ENCODE measurements at regions not wholly inside any gene's neighbourhood (a gene's known extent, or its start where the extent isn't known, plus 50 kb on each side); places are given as distances from the start of the nearest gene placed in this dataset.

GRCh38 chr5:167671176-167671575, 620.3 kb upstream of the WWC1 start:
- no peak for DNase-seq

GRCh38 chr5:167673942-167674341, 617.5 kb upstream of the WWC1 start:
- DNase-seq, result no peak

GRCh38 chr5:167678481-167678880, 613.0 kb upstream of the WWC1 start:
- no peak for DNase-seq

GRCh38 chr5:167684251-167684650, 607.2 kb upstream of the WWC1 start:
- DNase-seq, result no peak

- DNase-seq, result no peak
Measured at GRCh38 chr5:167688341-167689130, 602.9 kb upstream of the WWC1 start.

GRCh38 chr5:167694325-167695147, 596.9 kb upstream of the WWC1 start:
- DNase-seq, result no peak

- no peak for DNase-seq
Measured at GRCh38 chr5:167696558-167697314, 594.7 kb upstream of the WWC1 start.

DNA sequence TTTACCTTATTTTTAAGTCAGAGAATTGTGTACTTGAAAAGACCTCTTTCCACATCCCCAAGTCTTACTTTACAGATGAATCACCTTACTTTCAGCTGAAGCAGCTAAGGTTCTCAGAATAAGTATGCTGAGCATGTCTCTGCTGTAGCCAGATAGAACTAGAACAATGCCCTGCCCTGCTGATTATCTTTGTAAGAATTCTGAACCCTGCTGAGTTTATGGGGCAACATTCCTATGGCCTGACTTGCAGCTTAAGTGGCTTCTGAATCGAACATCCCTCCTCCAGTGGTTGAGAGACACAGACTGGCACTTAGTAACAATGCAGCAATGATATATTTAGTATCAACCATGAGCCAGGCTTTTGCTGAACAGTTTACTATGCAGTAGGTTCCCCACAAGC, 592.0 kb upstream of the WWC1 start:
- DNase-seq, result no peak

DNA sequence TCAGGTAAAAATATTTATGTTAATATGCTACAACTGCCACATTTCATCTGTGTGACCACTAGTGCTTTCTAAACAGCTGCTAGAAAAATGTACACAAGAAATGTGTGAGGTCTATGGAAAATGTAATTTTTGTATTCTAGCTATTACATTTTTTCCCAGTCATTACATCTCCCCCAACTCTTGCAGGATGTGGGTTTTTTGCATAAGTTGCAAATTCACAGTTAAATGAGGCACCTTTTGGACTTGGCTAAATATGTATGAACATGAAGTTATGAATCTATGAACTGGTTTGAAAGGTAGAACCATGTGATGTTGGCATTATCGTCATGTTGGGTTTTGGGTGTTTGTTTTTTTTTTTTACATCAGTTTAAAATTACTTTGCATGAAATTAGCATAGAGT, 590.4 kb upstream of the WWC1 start:
- no peak for DNase-seq

DNA sequence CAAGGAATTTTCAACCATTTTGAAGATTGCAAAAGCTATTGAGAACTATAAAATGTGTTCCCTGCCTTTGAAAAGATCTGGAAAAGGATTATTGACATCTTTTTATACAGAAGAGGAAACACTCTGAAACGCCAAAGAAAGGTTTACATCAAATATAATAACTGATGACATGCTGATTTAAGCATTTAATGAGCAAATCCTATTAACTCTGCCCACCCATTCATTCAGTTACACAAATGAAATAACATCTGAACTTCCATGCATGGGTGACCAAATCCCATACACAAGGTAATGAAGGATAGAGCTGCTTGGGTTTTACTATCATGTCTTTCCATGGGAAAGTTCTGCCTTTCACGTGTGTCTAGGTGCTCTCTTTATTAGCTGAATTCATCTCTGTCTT, 589.4 kb upstream of the WWC1 start:
- DNase-seq, result no peak

GRCh38 chr5:167708449-167708848, 583.0 kb upstream of the WWC1 start:
- no peak for DNase-seq

GRCh38 chr5:167709625-167710024, 581.8 kb upstream of the WWC1 start:
- no peak for DNase-seq

GRCh38 chr5:167710444-167711073, 580.9 kb upstream of the WWC1 start:
- no peak for DNase-seq

- no peak for DNase-seq
Measured at GRCh38 chr5:167712986-167713585, 578.4 kb upstream of the WWC1 start.

GRCh38 chr5:167713896-167714295, 577.5 kb upstream of the WWC1 start:
- DNase-seq, result no peak

GRCh38 chr5:167716126-167716775, 575.2 kb upstream of the WWC1 start:
- DNase-seq, result no peak

DNA sequence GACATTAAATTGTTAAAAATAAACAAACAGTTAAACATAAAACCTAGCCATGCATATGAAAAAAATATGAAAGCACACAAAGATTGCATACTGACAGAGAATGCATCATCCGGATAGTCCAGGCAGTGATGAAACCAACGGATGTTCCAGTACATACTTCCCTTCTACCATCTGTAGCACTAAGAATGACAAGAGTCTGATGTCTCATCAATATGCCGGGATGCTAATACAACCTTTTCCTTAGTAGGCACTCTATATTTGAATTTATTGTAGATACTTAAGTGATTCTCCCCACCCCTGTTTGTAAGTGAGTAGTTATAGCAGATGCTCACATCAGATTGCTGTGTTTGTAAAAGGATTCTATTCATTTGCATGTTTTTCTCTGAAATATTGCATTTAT, 571.2 kb upstream of the WWC1 start:
- no peak for DNase-seq

GRCh38 chr5:167720676-167721260, 570.7 kb upstream of the WWC1 start:
- DNase-seq, result no peak

DNA sequence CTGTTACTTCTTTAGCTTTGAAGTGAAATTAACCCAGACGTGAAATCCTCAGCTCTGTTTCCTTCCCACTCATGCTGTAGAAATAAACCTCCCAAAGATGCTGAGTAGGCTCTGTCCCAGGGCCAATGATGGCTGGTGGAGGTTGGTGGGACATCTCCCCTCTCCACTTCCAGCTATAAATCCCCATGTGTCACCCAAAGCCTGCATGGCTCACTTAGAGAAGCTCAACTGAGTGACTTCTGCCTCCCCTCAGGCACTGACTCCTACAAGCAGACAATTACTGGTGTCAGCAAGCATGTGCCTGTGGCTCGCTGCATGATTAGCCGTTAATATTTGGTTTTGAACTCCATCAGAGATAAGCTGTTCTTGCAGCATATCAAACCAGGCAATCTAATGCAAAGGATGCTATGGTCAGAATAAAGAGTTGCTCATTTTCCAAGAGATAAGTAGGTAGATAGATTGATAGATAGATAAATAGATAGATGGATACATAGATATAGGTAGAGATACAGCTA, 569.5 kb upstream of the WWC1 start:
- DNase-seq, result no peak

GRCh38 chr5:167723254-167723871, 568.1 kb upstream of the WWC1 start:
- peak; percentile 28 for DNase-seq

- DNase-seq, result no peak
Measured at GRCh38 chr5:167725264-167725663, 566.2 kb upstream of the WWC1 start.

All from NCI-H1092 treated with DMSO at 0.1 percent for 48 hours (cell line).